HepG2 (cell line): ENCODE measurements at regions not wholly inside any gene's neighbourhood (a gene's known extent, or its start where the extent isn't known, plus 50 kb on each side); places are given as distances from the start of the nearest gene placed in this dataset.

ENCODE experiments used
- EEA1 ChIP-seq: sonication (generic); formaldehyde crosslinking; IDR thresholded peaks from 2 replicates; pipeline ENCODE4 v1.5.1; 2020; ENCODE audit warnings: mild to moderate bottlenecking, missing genetic modification reagents, borderline replicate concordance
- ZNF652 ChIP-seq: IDR thresholded peaks from 2 replicates; pipeline ENCODE4 v1.6.1; 2016; ENCODE audit warnings: low read depth, borderline replicate concordance
- ZNF850 ChIP-seq: sonication (generic); formaldehyde crosslinking; conservative IDR thresholded peaks from 2 replicates; pipeline ENCODE4 v1.9.0; 2021; ENCODE audit warnings: mild to moderate bottlenecking, missing genetic modification reagents
- ZSCAN25 ChIP-seq: sonication (generic); formaldehyde crosslinking; IDR thresholded peaks from 2 replicates; pipeline ENCODE4 v1.8.0; 2022; ENCODE audit warnings: mild to moderate bottlenecking, missing genetic modification reagents
- TF ChIP-seq, protein P1 (sequence below): sonication (generic); formaldehyde crosslinking; IDR thresholded peaks from 2 replicates; pipeline ENCODE4 v1.5.1; 2020; ENCODE audit warnings: mild to moderate bottlenecking, missing genetic modification reagents, borderline replicate concordance
- TF ChIP-seq, protein P2 (sequence below), 2 experiments: fragments of 450-650 bp in 1 of 2; sonication (generic) in 1 of 2; formaldehyde crosslinking; IDR thresholded peaks; 2 replicates each; pipeline versions ENCODE4 v1.5.0 to v1.8.0; 2020 to 2022; ENCODE audit warnings: mild to moderate bottlenecking in 1 of 2, missing genetic modification reagents in 1 of 2
- TF ChIP-seq, protein P3 (sequence below): sonication (generic); formaldehyde crosslinking; IDR thresholded peaks from 2 replicates; pipeline ENCODE4 v1.4.0; 2020; ENCODE audit warnings: missing genetic modification reagents, borderline replicate concordance

DNA sequence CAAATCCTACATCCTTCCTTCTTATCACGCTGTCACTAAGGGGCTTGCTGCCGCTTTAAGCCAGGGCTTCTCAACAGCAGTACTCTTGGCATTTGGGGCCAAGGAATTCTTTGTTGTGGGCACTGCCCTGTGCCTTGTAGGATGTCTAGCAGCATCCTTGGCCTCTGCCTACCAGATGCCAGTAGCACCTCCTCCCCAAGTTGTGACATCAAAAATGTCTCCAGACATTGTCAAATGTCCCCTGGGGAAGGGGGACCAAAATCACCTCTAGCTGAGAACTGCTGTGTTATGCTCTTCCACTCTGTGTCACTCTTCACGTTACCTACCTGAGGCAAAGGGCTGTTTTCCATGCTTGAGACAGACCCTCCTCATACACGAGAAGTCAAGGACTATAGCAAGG lies 400.3 kb upstream of the POU3F1 start (continued):
- TF ChIP-seq, protein P1, sequence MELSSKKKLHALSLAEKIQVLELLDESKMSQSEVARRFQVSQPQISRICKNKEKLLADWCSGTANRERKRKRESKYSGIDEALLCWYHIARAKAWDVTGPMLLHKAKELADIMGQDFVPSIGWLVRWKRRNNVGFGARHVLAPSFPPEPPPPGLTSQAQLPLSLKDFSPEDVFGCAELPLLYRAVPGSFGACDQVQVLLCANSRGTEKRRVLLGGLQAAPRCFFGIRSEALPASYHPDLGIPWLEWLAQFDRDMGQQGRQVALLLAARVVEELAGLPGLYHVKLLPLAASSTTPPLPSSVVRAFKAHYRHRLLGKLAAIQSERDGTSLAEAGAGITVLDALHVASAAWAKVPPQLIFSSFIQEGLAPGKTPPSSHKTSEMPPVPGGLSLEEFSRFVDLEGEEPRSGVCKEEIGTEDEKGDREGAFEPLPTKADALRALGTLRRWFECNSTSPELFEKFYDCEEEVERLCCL (CRISPR knock-in tag), result no peak
- TF ChIP-seq, protein P2, sequence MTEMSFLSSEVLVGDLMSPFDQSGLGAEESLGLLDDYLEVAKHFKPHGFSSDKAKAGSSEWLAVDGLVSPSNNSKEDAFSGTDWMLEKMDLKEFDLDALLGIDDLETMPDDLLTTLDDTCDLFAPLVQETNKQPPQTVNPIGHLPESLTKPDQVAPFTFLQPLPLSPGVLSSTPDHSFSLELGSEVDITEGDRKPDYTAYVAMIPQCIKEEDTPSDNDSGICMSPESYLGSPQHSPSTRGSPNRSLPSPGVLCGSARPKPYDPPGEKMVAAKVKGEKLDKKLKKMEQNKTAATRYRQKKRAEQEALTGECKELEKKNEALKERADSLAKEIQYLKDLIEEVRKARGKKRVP (CRISPR knock-in tag; IDR thresholded peaks at IDR 0.05), result no peak
- TF ChIP-seq, protein P3, sequence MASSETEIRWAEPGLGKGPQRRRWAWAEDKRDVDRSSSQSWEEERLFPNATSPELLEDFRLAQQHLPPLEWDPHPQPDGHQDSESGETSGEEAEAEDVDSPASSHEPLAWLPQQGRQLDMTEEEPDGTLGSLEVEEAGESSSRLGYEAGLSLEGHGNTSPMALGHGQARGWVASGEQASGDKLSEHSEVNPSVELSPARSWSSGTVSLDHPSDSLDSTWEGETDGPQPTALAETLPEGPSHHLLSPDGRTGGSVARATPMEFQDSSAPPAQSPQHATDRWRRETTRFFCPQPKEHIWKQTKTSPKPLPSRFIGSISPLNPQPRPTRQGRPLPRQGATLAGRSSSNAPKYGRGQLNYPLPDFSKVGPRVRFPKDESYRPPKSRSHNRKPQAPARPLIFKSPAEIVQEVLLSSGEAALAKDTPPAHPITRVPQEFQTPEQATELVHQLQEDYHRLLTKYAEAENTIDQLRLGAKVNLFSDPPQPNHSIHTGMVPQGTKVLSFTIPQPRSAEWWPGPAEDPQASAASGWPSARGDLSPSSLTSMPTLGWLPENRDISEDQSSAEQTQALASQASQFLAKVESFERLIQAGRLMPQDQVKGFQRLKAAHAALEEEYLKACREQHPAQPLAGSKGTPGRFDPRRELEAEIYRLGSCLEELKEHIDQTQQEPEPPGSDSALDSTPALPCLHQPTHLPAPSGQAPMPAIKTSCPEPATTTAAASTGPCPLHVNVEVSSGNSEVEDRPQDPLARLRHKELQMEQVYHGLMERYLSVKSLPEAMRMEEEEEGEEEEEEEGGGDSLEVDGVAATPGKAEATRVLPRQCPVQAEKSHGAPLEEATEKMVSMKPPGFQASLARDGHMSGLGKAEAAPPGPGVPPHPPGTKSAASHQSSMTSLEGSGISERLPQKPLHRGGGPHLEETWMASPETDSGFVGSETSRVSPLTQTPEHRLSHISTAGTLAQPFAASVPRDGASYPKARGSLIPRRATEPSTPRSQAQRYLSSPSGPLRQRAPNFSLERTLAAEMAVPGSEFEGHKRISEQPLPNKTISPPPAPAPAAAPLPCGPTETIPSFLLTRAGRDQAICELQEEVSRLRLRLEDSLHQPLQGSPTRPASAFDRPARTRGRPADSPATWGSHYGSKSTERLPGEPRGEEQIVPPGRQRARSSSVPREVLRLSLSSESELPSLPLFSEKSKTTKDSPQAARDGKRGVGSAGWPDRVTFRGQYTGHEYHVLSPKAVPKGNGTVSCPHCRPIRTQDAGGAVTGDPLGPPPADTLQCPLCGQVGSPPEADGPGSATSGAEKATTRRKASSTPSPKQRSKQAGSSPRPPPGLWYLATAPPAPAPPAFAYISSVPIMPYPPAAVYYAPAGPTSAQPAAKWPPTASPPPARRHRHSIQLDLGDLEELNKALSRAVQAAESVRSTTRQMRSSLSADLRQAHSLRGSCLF (CRISPR knock-in tag), result no peak
- TF ChIP-seq EEA1 (CRISPR knock-in tag) (no peak), ZSCAN25 (no peak), ZNF850 (CRISPR knock-in tag) (no peak), ZNF652 (no peak)
